ENCODE measurements at regions not wholly inside any gene's neighbourhood (a gene's known extent, or its start where the extent isn't known, plus 50 kb on each side); places are given as distances from the start of the nearest gene placed in this dataset.
"Not testable (repeated sequence)": the region's sequence is repeated elsewhere in the genome, so short reads cannot be mapped to it uniquely, and the experiment has no call there.

- no peak for DNase-seq (ENCODE audit: low spot score)
These were observed 571.5 kb upstream of the PPP2R3A start for GRCh38 chr3:135393898-135394525.

- DNase-seq (ENCODE audit: low spot score): no peak
These were observed 553.1 kb upstream of the PPP2R3A start for GRCh38 chr3:135412475-135412874.

- no peak for DNase-seq (ENCODE audit: low spot score)
These were observed 549.3 kb upstream of the PPP2R3A start for GRCh38 chr3:135416182-135416581.

- DNase-seq (ENCODE audit: low spot score): no peak
These were observed 546.4 kb upstream of the PPP2R3A start for GRCh38 chr3:135419155-135419554.

GRCh38 chr3:135426508-135426907 lies 539.0 kb upstream of the PPP2R3A start:
- DNase-seq (ENCODE audit: low spot score): no peak

- DNase-seq (ENCODE audit: low spot score): no peak
These were observed 533.1 kb upstream of the PPP2R3A start for GRCh38 chr3:135432402-135432801.

- not testable (repeated sequence) for DNase-seq (ENCODE audit: low spot score)
These were observed 526.5 kb upstream of the PPP2R3A start for GRCh38 chr3:135438889-135439597.

GRCh38 chr3:135439632-135440031 lies 525.9 kb upstream of the PPP2R3A start:
- not testable (repeated sequence) for DNase-seq (ENCODE audit: low spot score)

- DNase-seq (ENCODE audit: low spot score): no peak
These were observed 525.3 kb upstream of the PPP2R3A start for GRCh38 chr3:135440233-135440632.

- DNase-seq (ENCODE audit: low spot score): no peak
These were observed 524.8 kb upstream of the PPP2R3A start for GRCh38 chr3:135440746-135441145.

GRCh38 chr3:135444058-135444457 lies 521.5 kb upstream of the PPP2R3A start:
- DNase-seq (ENCODE audit: low spot score): no peak

GRCh38 chr3:135447483-135447882 lies 518.0 kb upstream of the PPP2R3A start:
- DNase-seq (ENCODE audit: low spot score): no peak

GRCh38 chr3:135448520-135448919 lies 517.0 kb upstream of the PPP2R3A start:
- no peak for DNase-seq (ENCODE audit: low spot score)

- no peak for DNase-seq (ENCODE audit: low spot score)
These were observed 516.5 kb upstream of the PPP2R3A start for GRCh38 chr3:135449046-135449445.

GRCh38 chr3:135451037-135451785 lies 514.3 kb upstream of the PPP2R3A start:
- no peak for DNase-seq (ENCODE audit: low spot score)

GRCh38 chr3:135452881-135453280 lies 512.6 kb upstream of the PPP2R3A start:
- no peak for DNase-seq (ENCODE audit: low spot score)

- DNase-seq (ENCODE audit: low spot score): no peak
These were observed 512.2 kb upstream of the PPP2R3A start for GRCh38 chr3:135453326-135453725.

- DNase-seq (ENCODE audit: low spot score): no peak
These were observed 510.6 kb upstream of the PPP2R3A start for GRCh38 chr3:135454890-135455289.

GRCh38 chr3:135456108-135456790 lies 509.3 kb upstream of the PPP2R3A start:
- no peak for DNase-seq (ENCODE audit: low spot score)

GRCh38 chr3:135458541-135459322 lies 506.8 kb upstream of the PPP2R3A start:
- no peak for DNase-seq (ENCODE audit: low spot score)

GRCh38 chr3:135460273-135460672 lies 505.3 kb upstream of the PPP2R3A start:
- DNase-seq (ENCODE audit: low spot score): no peak

- DNase-seq (ENCODE audit: low spot score): no peak
These were observed 493.6 kb upstream of the PPP2R3A start for GRCh38 chr3:135471911-135472310.

Data from pons (tissue), 1 donor.